Endothelial cell of umbilical vein (primary cell): ENCODE measurements at regions not wholly inside any gene's neighbourhood (a gene's known extent, or its start where the extent isn't known, plus 50 kb on each side); places are given as distances from the start of the nearest gene placed in this dataset.

ENCODE experiments used
- BruUV-seq: library from RNA; stranded (reverse); fragments of 400-500 nt; replicated peaks from 2 replicates; lab custom pipeline; 2021; lab: Mats Ljungman, UMichigan
- CTCF ChIA-PET: fragments of 300-600, 350-600 bp; sonication (Branson Sonifier 250); formaldehyde crosslinking; loops from one replicate; lab custom pipeline; 2021; ENCODE audit warnings: antibody characterized with exemption, inconsistent platforms; lab: Charles Lee
- POLR2A ChIA-PET: fragments of 300-600, 350-600 bp; sonication (Branson Sonifier 250); formaldehyde crosslinking; loops from one replicate; lab custom pipeline; 2021; ENCODE audit warnings: antibody characterized with exemption, inconsistent platforms; lab: Charles Lee
- DNase-seq: peaks from one replicate; pipeline ENCODE4 v3.0.0-alpha.2; 2011; ENCODE audit warnings: low read depth, low spot score
- FAIRE-seq: peaks from 2 replicates; lab custom pipeline; 2011; peaks lifted over from hg19 to GRCh38; lab: Jason Lieb, UNC
- H2AFZ ChIP-seq: 2 replicates; pipeline ENCODE4 v1.6.0; 2012; ENCODE audit warnings: low read depth, low read length, control low read depth, inconsistent platforms
- H3K27ac ChIP-seq: 2 replicates; pipeline ENCODE4 v1.5.1; 2011; ENCODE audit warnings: low read depth, mild to moderate bottlenecking, control low read depth, low read length, moderate library complexity; ENCODE audit not compliant: insufficient read depth
- H3K27me3 ChIP-seq, 2 experiments: 2 replicates each; pipeline versions ENCODE4 v1.6.0 to v1.6.1; 2011; ENCODE audit warnings: low read length in 2 of 2, mixed read lengths in 1 of 2; ENCODE audit not compliant: control insufficient read depth in 2 of 2, insufficient read depth in 2 of 2
- H3K36me3 ChIP-seq, 2 experiments: 2 replicates in 1 of 2; 3 replicates in 1 of 2; pipeline ENCODE4 v1.5.1; 2011; ENCODE audit warnings: low read length in 2 of 2, mild to moderate bottlenecking in 1 of 2, moderate library complexity in 1 of 2; ENCODE audit not compliant: control insufficient read depth in 2 of 2, insufficient read depth in 2 of 2; ENCODE audit errors: extremely low read depth in 1 of 2
- H3K4me1 ChIP-seq: 3 replicates; pipeline ENCODE4 v1.5.1; 2011; ENCODE audit warnings: mild to moderate bottlenecking, low read length; ENCODE audit not compliant: control insufficient read depth, insufficient read depth; ENCODE audit errors: extremely low read depth
- H3K4me2 ChIP-seq: 2 replicates; pipeline ENCODE4 v1.6.1; 2011; ENCODE audit warnings: low read length, control low read depth, mixed read lengths; ENCODE audit not compliant: insufficient read depth
- H3K4me3 ChIP-seq, 3 experiments: fragments of 200-600 bp in 1 of 3; sonication (generic), shearing (Covaris generic) in 1 of 3; replicated peaks in 1 of 3; 2 replicates each; pipeline ENCODE4 v1.5.1; 2011 to 2016; ENCODE audit warnings: control low read depth in 3 of 3, low read length in 3 of 3, mild to moderate bottlenecking in 2 of 3, inconsistent platforms in 1 of 3, low read depth in 1 of 3, moderate library complexity in 1 of 3; ENCODE audit not compliant: insufficient read depth in 1 of 3
- H3K79me2 ChIP-seq: 2 replicates; pipeline ENCODE4 v1.6.0; 2012; ENCODE audit warnings: low read length, inconsistent platforms; ENCODE audit not compliant: control insufficient read depth, insufficient read depth
- H3K9ac ChIP-seq: replicated peaks from 2 replicates; pipeline ENCODE3; 2011; ENCODE audit warnings: low read length, control low read depth; ENCODE audit not compliant: insufficient read depth; ENCODE audit errors: extremely low read depth
- H3K9me1 ChIP-seq: replicated peaks from 3 replicates; pipeline ENCODE4 v1.6.0; 2011; ENCODE audit warnings: mild to moderate bottlenecking, low read length; ENCODE audit not compliant: control insufficient read depth, insufficient read depth; ENCODE audit errors: extremely low read depth
- H3K9me3 ChIP-seq: replicated peaks from 2 replicates; pipeline ENCODE4 v1.5.1; 2012; ENCODE audit warnings: low read length, inconsistent platforms; ENCODE audit not compliant: control insufficient read depth, insufficient read depth
- H4K20me1 ChIP-seq: replicated peaks from 2 replicates; pipeline ENCODE3; 2011; ENCODE audit warnings: mild to moderate bottlenecking, low read length; ENCODE audit not compliant: control insufficient read depth, insufficient read depth; ENCODE audit errors: extremely low read depth
- EZH2 ChIP-seq: IDR thresholded peaks from 2 replicates; pipeline ENCODE4 v1.6.1; 2012; ENCODE audit warnings: borderline replicate concordance, low read depth, mild to moderate bottlenecking, moderate library complexity, low read length, inconsistent platforms; ENCODE audit not compliant: severe bottlenecking
- FOS ChIP-seq: IDR thresholded peaks from 2 replicates; pipeline ENCODE4 v1.6.1; 2011; ENCODE audit warnings: mild to moderate bottlenecking, low read length, moderate library complexity, borderline replicate concordance; ENCODE audit not compliant: insufficient read depth
- GATA2 ChIP-seq: IDR thresholded peaks from 2 replicates; pipeline ENCODE4 v1.7.0; 2011; ENCODE audit warnings: low read depth, mild to moderate bottlenecking, moderate library complexity, mixed read lengths, low read length; ENCODE audit not compliant: insufficient read length, insufficient read depth
- JUN ChIP-seq: IDR thresholded peaks from 2 replicates; pipeline ENCODE4 v1.6.1; 2011; ENCODE audit warnings: borderline replicate concordance, low read depth; ENCODE audit not compliant: insufficient read length, insufficient read depth
- MYC ChIP-seq: IDR thresholded peaks from one replicate; pipeline ENCODE4 v1.6.1; 2011; ENCODE audit warnings: mild to moderate bottlenecking, low read depth, low read length
- POLR2A ChIP-seq: IDR thresholded peaks from 2 replicates; pipeline ENCODE4 v1.6.1; 2012; ENCODE audit warnings: low read depth, mild to moderate bottlenecking, control low read depth, low read length
- POLR2AphosphoS5 ChIP-seq: IDR thresholded peaks from 2 replicates; pipeline ENCODE4 v1.6.1; 2012; ENCODE audit warnings: low read depth, mild to moderate bottlenecking, control low read depth, low read length, moderate library complexity; ENCODE audit not compliant: insufficient read depth
- dilution Hi-C: fragments of 300-500 bp; cut with MboI; formaldehyde crosslinking; loops from one replicate; pipeline ENCODE4 v1.15.0; 2019; ENCODE audit warnings: low sequenced_read_pairs; ENCODE audit not compliant: extremely low pct_ligation_motif_present
- intact Hi-C: fragments of 100-400 bp; cut with micrococcal nuclease; formaldehyde crosslinking; loops from one replicate; pipeline ENCODE4 v1.10.0; 2022
- TF ChIP-seq, protein P1 (sequence below), 2 donors: IDR thresholded peaks; 1 replicate in 1 of 2; 2 replicates in 1 of 2; pipeline ENCODE4 v1.5.1; 2011; ENCODE audit warnings: low read length in 2 of 2, mild to moderate bottlenecking in 2 of 2, moderate library complexity in 2 of 2, control low read depth in 1 of 2, inconsistent platforms in 1 of 2, low read depth in 1 of 2; ENCODE audit not compliant: insufficient read depth in 1 of 2; ENCODE audit errors: extremely low read depth in 1 of 2
- TF ChIP-seq, protein P2 (sequence below): IDR thresholded peaks from 2 replicates; pipeline ENCODE4 v1.6.1; 2011; ENCODE audit not compliant: insufficient read depth, insufficient read length

DNA sequence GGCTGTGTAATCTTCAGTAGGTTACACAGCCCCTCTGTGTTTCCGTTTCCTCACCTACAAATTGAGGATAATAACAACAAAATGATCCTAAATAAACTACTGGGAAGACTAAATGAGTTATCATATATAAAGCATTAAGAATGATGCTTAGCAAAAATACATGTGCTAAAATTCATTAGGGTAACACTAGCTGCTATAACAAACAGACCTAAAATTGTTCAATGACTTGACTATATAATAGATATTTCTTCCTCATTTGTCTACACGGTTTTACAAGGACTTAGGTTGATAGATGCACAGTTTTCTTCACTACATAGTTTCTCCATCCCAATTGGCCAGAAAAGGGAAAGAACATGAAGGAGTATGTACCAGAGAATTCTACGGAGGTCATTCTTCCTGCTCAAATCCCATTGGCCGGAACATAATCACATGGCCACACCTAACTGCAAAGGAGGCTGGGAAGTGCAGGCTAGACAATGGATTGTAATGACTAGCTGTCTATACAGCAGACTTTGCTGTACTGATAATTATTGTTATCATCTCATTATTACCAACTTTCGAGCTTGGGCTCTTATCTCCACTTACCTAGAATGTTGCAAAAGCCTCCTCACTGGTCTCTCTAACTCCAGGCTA lies 223.5 kb upstream of the NUDT4 start:
- H3K9me1 ChIP-seq = no peaks in the 10 kb centered on the region
- H3K9ac ChIP-seq = no peak overlapping the region
- H3K4me3 ChIP-seq = no peak overlapping the region
- H3K27ac ChIP-seq = no peak overlapping the region
- BruUV-seq = no TSS peak
- no peaks in the 10 kb centered on the region for H3K36me3 ChIP-seq
- dilution Hi-C loops = no loop called here
- no peaks in the 10 kb centered on the region for H3K4me1 ChIP-seq
- H3K9me3 ChIP-seq = no peaks in the 10 kb centered on the region
- H3K79me2 ChIP-seq = no peaks in the 10 kb centered on the region
- CTCF ChIA-PET = interaction anchor here (1.3 to 1.7 kb wide), 3 partner anchors 10 to 15 kb away, joined by 3 to 5 read pairs (median 3); no protein-coding TSS in a partner anchor
- H3K4me2 ChIP-seq = no peak overlapping the region
- TF ChIP-seq MYC = no peak
- no peak for TF ChIP-seq FOS
- no peak for TF ChIP-seq JUN
- TF ChIP-seq, protein P1, sequence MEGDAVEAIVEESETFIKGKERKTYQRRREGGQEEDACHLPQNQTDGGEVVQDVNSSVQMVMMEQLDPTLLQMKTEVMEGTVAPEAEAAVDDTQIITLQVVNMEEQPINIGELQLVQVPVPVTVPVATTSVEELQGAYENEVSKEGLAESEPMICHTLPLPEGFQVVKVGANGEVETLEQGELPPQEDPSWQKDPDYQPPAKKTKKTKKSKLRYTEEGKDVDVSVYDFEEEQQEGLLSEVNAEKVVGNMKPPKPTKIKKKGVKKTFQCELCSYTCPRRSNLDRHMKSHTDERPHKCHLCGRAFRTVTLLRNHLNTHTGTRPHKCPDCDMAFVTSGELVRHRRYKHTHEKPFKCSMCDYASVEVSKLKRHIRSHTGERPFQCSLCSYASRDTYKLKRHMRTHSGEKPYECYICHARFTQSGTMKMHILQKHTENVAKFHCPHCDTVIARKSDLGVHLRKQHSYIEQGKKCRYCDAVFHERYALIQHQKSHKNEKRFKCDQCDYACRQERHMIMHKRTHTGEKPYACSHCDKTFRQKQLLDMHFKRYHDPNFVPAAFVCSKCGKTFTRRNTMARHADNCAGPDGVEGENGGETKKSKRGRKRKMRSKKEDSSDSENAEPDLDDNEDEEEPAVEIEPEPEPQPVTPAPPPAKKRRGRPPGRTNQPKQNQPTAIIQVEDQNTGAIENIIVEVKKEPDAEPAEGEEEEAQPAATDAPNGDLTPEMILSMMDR (IDR thresholded peaks at IDR 0.05; ENCODE audit: extremely low read depth in 1 of 2, insufficient read depth in 1 of 2, low read depth in 1 of 2, low read length in 2 of 2) = no peak
- TF ChIP-seq EZH2 = no peak
- TF ChIP-seq GATA2 = no peak
- TF ChIP-seq, protein P2, sequence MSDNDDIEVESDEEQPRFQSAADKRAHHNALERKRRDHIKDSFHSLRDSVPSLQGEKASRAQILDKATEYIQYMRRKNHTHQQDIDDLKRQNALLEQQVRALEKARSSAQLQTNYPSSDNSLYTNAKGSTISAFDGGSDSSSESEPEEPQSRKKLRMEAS = no peak
- no peak for TF ChIP-seq POLR2AphosphoS5
- TF ChIP-seq POLR2A = no peak
- no peaks in the 10 kb centered on the region for H3K27me3 ChIP-seq
- no peaks in the 10 kb centered on the region for H4K20me1 ChIP-seq
- POLR2A ChIA-PET = no interaction called here
- no peak for FAIRE-seq
- H2AFZ ChIP-seq = no peak overlapping the region
- no peak for DNase-seq
- intact Hi-C loops = no loop called here
